ENCODE measurements at regions not wholly inside any gene's neighbourhood (a gene's known extent, or its start where the extent isn't known, plus 50 kb on each side); places are given as distances from the start of the nearest gene placed in this dataset.

GRCh38 chr9:8012986-8013385, 213.4 kb upstream of the DMAC1 start (continued):
- no peak for TF ChIP-seq ATF3 (IDR thresholded peaks at IDR 0.05; ENCODE audit: insufficient read depth, low read depth, low read length)
